Liver (tissue), 8 donors: ENCODE measurements at regions not wholly inside any gene's neighbourhood (a gene's known extent, or its start where the extent isn't known, plus 50 kb on each side); places are given as distances from the start of the nearest gene placed in this dataset.

Experiments used
- DNase-seq: peaks from one replicate; pipeline ENCODE4 v3.0.0-alpha.2; 2017; ENCODE audit warnings: low spot score
- H3K27ac ChIP-seq, 2 donors: one replicate each; pipeline ENCODE4 v1.7.0; 2013; ENCODE audit warnings: inconsistent platforms in 2 of 2, low read length in 2 of 2, control low read depth in 1 of 2, low read depth in 1 of 2, mild to moderate bottlenecking in 1 of 2
- H3K27me3 ChIP-seq, 4 donors: one replicate each; pipeline versions ENCODE4 v1.6.1 to v1.7.0; 2013; ENCODE audit warnings: low read length in 3 of 4, inconsistent platforms in 1 of 4, mild to moderate bottlenecking in 1 of 4, moderate library complexity in 1 of 4; ENCODE audit not compliant: control insufficient read depth in 4 of 4, insufficient read depth in 4 of 4
- H3K36me3 ChIP-seq, 4 donors: one replicate each; pipeline versions ENCODE4 v1.6.1 to v1.7.0; 2013; ENCODE audit warnings: low read length in 3 of 4, mild to moderate bottlenecking in 3 of 4, low read depth in 1 of 4, moderate library complexity in 1 of 4; ENCODE audit not compliant: control insufficient read depth in 4 of 4, insufficient read depth in 3 of 4
- H3K4me1 ChIP-seq, 4 donors: one replicate each; pipeline versions ENCODE4 v1.6.1 to v1.7.0; 2013; ENCODE audit warnings: low read length in 3 of 4, mild to moderate bottlenecking in 3 of 4, moderate library complexity in 1 of 4; ENCODE audit not compliant: control insufficient read depth in 4 of 4, insufficient read depth in 4 of 4
- H3K4me3 ChIP-seq, 3 donors: one replicate each; pipeline versions ENCODE4 v1.6.1 to v1.7.0; 2013; ENCODE audit warnings: low read length in 3 of 3, control low read depth in 1 of 3, low read depth in 1 of 3, mild to moderate bottlenecking in 1 of 3
- H3K9ac ChIP-seq, 2 donors: one replicate each; pipeline ENCODE4 v1.7.0; 2013; ENCODE audit warnings: low read length in 2 of 2, mild to moderate bottlenecking in 2 of 2, moderate library complexity in 2 of 2, control low read depth in 1 of 2, low read depth in 1 of 2
- H3K9me3 ChIP-seq, 4 donors: one replicate each; pipeline versions ENCODE4 v1.6.1 to v1.7.0; 2013; ENCODE audit warnings: low read length in 3 of 4; ENCODE audit not compliant: control insufficient read depth in 4 of 4
- EGR1 ChIP-seq, 2 donors: IDR thresholded peaks; 2 replicates each; pipeline ENCODE4 v1.6.1; 2016 to 2018; ENCODE audit warnings: antibody characterized with exemption in 2 of 2, low read depth in 2 of 2
- FOXA1 ChIP-seq: IDR thresholded peaks from 2 replicates; pipeline ENCODE4 v1.6.1; 2016; ENCODE audit warnings: antibody characterized with exemption
- GABPA ChIP-seq, 2 donors: IDR thresholded peaks in 1 of 2; conservative IDR thresholded peaks in 1 of 2; 2 replicates each; pipeline ENCODE4 v1.6.1; 2016; ENCODE audit warnings: antibody characterized with exemption in 2 of 2, mild to moderate bottlenecking in 1 of 2, moderate library complexity in 1 of 2
- HNF4A ChIP-seq, 2 donors: conservative IDR thresholded peaks; 2 replicates each; pipeline ENCODE4 v1.6.1; 2016; ENCODE audit warnings: antibody characterized with exemption in 2 of 2, mild to moderate bottlenecking in 2 of 2
- HNF4G ChIP-seq: IDR thresholded peaks from 2 replicates; pipeline ENCODE4 v1.6.1; 2016; ENCODE audit warnings: antibody characterized with exemption
- NR2F2 ChIP-seq: IDR thresholded peaks from 2 replicates; pipeline ENCODE4 v1.6.1; 2016; ENCODE audit warnings: antibody characterized with exemption
- RAD21 ChIP-seq, 2 donors: IDR thresholded peaks; 2 replicates each; pipeline ENCODE4 v1.6.1; 2016; ENCODE audit warnings: antibody characterized with exemption in 2 of 2, mild to moderate bottlenecking in 2 of 2
- RXRA ChIP-seq, 2 donors: IDR thresholded peaks; 2 replicates each; pipeline ENCODE4 v1.6.1; 2017 to 2018; ENCODE audit warnings: antibody characterized with exemption in 2 of 2, mild to moderate bottlenecking in 1 of 2
- SP1 ChIP-seq: IDR thresholded peaks from 2 replicates; pipeline ENCODE4 v1.6.1; 2018; ENCODE audit warnings: antibody characterized with exemption, mild to moderate bottlenecking
- TAF1 ChIP-seq: conservative IDR thresholded peaks from 2 replicates; pipeline ENCODE4 v1.6.1; 2016; ENCODE audit warnings: antibody characterized with exemption, mild to moderate bottlenecking
- YY1 ChIP-seq: IDR thresholded peaks from 2 replicates; pipeline ENCODE4 v1.6.1; 2016; ENCODE audit warnings: antibody characterized with exemption, mild to moderate bottlenecking
- WGBS: extraction: QIAGEN DNeasy Blood & Tissue Kit; methylation state at CpG from one replicate; pipeline ENCODE4 v1.1.7; 2013; 5-methylcytosine and 5-hydroxymethylcytosine counted together
- TF ChIP-seq, protein P1 (sequence below): IDR thresholded peaks from 2 replicates; pipeline ENCODE4 v1.6.1; 2016; ENCODE audit warnings: antibody characterized with exemption
- TF ChIP-seq, protein P2 (sequence below): IDR thresholded peaks from 2 replicates; pipeline ENCODE4 v1.6.1; 2016; ENCODE audit warnings: antibody characterized with exemption
- TF ChIP-seq, protein P3 (sequence below): IDR thresholded peaks from 2 replicates; pipeline ENCODE4 v1.6.1; 2016; ENCODE audit warnings: antibody characterized with exemption
- TF ChIP-seq, protein P4 (sequence below): fragments of 150-350 bp; IDR thresholded peaks from 2 replicates; pipeline ENCODE4 v1.5.1; 2017; ENCODE audit warnings: improper control_type of control experiment, low read depth, low read length; ENCODE audit not compliant: missing input control
- TF ChIP-seq, protein P5 (sequence below): IDR thresholded peaks from 2 replicates; pipeline ENCODE4 v1.6.1; 2016; ENCODE audit warnings: antibody characterized with exemption, mild to moderate bottlenecking
- donor health status: healthy.
- donor health status: healthy.
- donor health status: healthy.
- donor health status: healthy.
- donor health status: healthy.

DNA sequence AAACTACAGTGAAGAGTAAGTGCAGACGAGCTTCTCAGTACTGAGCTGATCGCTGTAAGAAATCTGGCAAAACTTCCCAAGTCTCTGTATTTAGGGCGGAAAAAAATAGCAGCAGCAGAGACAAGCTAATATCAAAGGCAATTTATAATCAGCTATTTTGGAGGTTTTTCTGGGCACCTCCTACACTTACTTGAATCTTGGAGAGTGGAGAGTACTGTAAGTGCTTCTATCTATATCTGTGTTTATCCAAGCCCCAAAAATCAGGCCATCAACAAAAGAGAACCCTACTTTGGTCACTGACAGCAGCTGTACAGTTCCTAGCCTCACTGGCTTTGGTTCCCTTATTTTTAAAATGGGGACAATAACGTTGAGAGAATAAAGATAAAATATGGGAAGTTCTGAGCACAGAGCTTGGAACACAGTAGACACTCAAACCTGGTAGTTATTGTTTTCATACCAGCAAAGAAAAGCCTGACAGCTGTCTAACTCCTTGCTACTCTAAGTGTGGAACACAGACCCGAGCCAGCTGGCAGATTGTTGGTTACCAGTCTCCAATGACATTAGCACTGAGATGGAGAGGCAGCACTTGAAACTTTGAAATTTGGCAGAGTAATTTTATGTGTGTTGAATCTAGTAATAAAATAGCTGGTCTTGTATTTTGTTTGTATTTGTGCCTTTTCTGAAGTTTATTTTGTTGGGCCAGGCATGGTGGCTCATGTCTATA, 96.0 kb upstream of the SLC28A3 start:
- Histone ChIP-seq H3K27ac (no peak overlapping the region), H3K4me1 (no peaks in the 10 kb centered on the region), H3K27me3 (no peaks in the 10 kb centered on the region), H3K36me3 (no peaks in the 10 kb centered on the region), H3K4me3 (no peak overlapping the region), H3K9me3 (peaks cover 0 to 8% (median 3%) of the 10 kb centered on the region in 4 donors), H3K9ac (no peak overlapping the region)
- no peak for DNase-seq
- WGBS, result 73% methylated on average over 5 of the region's 5 CpGs
- TF ChIP-seq, protein P1, sequence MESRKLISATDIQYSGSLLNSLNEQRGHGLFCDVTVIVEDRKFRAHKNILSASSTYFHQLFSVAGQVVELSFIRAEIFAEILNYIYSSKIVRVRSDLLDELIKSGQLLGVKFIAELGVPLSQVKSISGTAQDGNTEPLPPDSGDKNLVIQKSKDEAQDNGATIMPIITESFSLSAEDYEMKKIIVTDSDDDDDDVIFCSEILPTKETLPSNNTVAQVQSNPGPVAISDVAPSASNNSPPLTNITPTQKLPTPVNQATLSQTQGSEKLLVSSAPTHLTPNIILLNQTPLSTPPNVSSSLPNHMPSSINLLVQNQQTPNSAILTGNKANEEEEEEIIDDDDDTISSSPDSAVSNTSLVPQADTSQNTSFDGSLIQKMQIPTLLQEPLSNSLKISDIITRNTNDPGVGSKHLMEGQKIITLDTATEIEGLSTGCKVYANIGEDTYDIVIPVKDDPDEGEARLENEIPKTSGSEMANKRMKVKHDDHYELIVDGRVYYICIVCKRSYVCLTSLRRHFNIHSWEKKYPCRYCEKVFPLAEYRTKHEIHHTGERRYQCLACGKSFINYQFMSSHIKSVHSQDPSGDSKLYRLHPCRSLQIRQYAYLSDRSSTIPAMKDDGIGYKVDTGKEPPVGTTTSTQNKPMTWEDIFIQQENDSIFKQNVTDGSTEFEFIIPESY, result no peak
- TF ChIP-seq GABPA (IDR thresholded peaks at IDR 0.05 in 1 of 2, conservative IDR thresholded peaks at IDR 0.05 in 1 of 2), result no peak
- TF ChIP-seq, protein P2, sequence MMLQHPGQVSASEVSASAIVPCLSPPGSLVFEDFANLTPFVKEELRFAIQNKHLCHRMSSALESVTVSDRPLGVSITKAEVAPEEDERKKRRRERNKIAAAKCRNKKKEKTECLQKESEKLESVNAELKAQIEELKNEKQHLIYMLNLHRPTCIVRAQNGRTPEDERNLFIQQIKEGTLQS, result no peak
- no peak for TF ChIP-seq EGR1 (IDR thresholded peaks at IDR 0.05; ENCODE audit: low read depth in 2 of 2)
- TF ChIP-seq, protein P3, sequence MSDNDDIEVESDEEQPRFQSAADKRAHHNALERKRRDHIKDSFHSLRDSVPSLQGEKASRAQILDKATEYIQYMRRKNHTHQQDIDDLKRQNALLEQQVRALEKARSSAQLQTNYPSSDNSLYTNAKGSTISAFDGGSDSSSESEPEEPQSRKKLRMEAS, result no peak
- TF ChIP-seq, protein P4, sequence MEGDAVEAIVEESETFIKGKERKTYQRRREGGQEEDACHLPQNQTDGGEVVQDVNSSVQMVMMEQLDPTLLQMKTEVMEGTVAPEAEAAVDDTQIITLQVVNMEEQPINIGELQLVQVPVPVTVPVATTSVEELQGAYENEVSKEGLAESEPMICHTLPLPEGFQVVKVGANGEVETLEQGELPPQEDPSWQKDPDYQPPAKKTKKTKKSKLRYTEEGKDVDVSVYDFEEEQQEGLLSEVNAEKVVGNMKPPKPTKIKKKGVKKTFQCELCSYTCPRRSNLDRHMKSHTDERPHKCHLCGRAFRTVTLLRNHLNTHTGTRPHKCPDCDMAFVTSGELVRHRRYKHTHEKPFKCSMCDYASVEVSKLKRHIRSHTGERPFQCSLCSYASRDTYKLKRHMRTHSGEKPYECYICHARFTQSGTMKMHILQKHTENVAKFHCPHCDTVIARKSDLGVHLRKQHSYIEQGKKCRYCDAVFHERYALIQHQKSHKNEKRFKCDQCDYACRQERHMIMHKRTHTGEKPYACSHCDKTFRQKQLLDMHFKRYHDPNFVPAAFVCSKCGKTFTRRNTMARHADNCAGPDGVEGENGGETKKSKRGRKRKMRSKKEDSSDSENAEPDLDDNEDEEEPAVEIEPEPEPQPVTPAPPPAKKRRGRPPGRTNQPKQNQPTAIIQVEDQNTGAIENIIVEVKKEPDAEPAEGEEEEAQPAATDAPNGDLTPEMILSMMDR, result no peak
- no peak for TF ChIP-seq HNF4A (conservative IDR thresholded peaks at IDR 0.05)
- no peak for TF ChIP-seq SP1
- no peak for TF ChIP-seq FOXA1
- TF ChIP-seq RXRA (IDR thresholded peaks at IDR 0.05), result no peak
- TF ChIP-seq HNF4G, result no peak
- no peak for TF ChIP-seq TAF1
- TF ChIP-seq NR2F2, result no peak
- no peak for TF ChIP-seq YY1
- TF ChIP-seq RAD21 (IDR thresholded peaks at IDR 0.05), result no peak

DNA sequence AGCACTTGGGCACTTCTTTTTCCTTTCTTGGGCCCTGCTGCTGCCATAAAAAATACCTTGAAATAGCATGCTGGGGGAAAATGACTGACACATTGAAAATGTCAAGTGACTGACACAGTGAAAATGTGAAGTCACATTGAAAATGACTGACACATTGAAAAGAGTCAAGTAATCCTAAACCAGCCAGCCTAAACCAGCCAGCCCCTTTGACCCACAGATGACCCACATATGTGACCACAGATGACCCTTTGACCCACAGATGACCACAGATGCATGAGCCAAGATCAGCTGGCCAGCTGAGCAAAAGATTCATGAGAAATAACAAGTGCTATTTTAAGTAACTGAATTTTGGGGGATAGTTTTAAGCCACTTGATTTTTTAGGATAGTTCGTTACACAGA, 97.8 kb upstream of the SLC28A3 start:
- Histone ChIP-seq H3K36me3 (no peaks in the 10 kb centered on the region), H3K4me3 (no peak overlapping the region), H3K4me1 (no peaks in the 10 kb centered on the region), H3K9ac (no peak overlapping the region), H3K9me3 (peaks cover 0 to 8% (median 3%) of the 10 kb centered on the region in 4 donors), H3K27me3 (peaks cover 0 to 3% (median 0%) of the 10 kb centered on the region in 4 donors), H3K27ac (no peak overlapping the region)
- WGBS, result 89% methylated on average over 1 of the region's 1 CpG
- no peak for DNase-seq
- no peak for TF ChIP-seq RAD21 (IDR thresholded peaks at IDR 0.05)
- no peak for TF ChIP-seq HNF4G
- no peak for TF ChIP-seq RXRA (IDR thresholded peaks at IDR 0.05)
- TF ChIP-seq YY1, result no peak
- no peak for TF ChIP-seq FOXA1
- TF ChIP-seq TAF1, result no peak
- TF ChIP-seq GABPA (IDR thresholded peaks at IDR 0.05 in 1 of 2, conservative IDR thresholded peaks at IDR 0.05 in 1 of 2), result no peak
- TF ChIP-seq EGR1 (IDR thresholded peaks at IDR 0.05; ENCODE audit: low read depth in 2 of 2), result no peak
- TF ChIP-seq, protein P3, result no peak
- TF ChIP-seq, protein P1, result no peak
- TF ChIP-seq, protein P5, sequence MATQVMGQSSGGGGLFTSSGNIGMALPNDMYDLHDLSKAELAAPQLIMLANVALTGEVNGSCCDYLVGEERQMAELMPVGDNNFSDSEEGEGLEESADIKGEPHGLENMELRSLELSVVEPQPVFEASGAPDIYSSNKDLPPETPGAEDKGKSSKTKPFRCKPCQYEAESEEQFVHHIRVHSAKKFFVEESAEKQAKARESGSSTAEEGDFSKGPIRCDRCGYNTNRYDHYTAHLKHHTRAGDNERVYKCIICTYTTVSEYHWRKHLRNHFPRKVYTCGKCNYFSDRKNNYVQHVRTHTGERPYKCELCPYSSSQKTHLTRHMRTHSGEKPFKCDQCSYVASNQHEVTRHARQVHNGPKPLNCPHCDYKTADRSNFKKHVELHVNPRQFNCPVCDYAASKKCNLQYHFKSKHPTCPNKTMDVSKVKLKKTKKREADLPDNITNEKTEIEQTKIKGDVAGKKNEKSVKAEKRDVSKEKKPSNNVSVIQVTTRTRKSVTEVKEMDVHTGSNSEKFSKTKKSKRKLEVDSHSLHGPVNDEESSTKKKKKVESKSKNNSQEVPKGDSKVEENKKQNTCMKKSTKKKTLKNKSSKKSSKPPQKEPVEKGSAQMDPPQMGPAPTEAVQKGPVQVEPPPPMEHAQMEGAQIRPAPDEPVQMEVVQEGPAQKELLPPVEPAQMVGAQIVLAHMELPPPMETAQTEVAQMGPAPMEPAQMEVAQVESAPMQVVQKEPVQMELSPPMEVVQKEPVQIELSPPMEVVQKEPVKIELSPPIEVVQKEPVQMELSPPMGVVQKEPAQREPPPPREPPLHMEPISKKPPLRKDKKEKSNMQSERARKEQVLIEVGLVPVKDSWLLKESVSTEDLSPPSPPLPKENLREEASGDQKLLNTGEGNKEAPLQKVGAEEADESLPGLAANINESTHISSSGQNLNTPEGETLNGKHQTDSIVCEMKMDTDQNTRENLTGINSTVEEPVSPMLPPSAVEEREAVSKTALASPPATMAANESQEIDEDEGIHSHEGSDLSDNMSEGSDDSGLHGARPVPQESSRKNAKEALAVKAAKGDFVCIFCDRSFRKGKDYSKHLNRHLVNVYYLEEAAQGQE, result no peak
- TF ChIP-seq, protein P4, result no peak
- TF ChIP-seq, protein P2, result no peak
- no peak for TF ChIP-seq NR2F2
- TF ChIP-seq SP1, result no peak
- TF ChIP-seq HNF4A (conservative IDR thresholded peaks at IDR 0.05), result no peak
